ENCODE measurements at regions not wholly inside any gene's neighbourhood (a gene's known extent, or its start where the extent isn't known, plus 50 kb on each side); places are given as distances from the start of the nearest gene placed in this dataset.

DNA sequence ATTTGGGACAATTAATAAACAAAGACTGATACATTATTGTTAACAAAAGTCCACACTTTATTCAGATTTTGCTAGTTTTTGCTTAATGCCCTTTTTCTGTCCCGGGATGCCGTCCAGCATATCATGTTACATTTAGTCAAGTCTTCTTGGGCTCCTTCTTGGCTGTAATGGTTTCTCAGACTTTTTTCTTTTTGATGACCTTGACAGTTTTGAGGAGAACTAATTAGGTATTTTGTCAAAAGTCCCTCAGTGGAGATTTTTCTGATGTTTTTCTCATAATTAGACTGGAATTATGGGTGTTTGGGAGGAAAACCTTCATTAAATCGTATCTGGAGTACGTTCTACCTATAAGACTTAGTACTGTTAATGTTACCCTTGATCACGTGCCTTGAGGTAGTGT lies 177.2 kb downstream of the MCHR2 start:
- WGBS (ENCODE audit: insufficient coverage, low coverage, missing lambda C conversion rate): 0% methylated on average over 5 of the region's 5 CpGs
- Histone ChIP-seq H3K4me1 (replicated peaks in 1 of 2; ENCODE audit: control insufficient read depth in 2 of 2, insufficient read depth in 2 of 2, low read length in 2 of 2) (no peaks in the 10 kb centered on the region), H3K36me3 (ENCODE audit: control insufficient read depth, insufficient read depth, low read length) (no peaks in the 10 kb centered on the region), H3K27me3 (ENCODE audit: control insufficient read depth in 2 of 2, insufficient read depth in 2 of 2, low read length in 2 of 2) (peaks cover 0 to 4% of the 10 kb centered on the region in 2 experiments; a peak in 3 of 5 replicates), H2AFZ (ENCODE audit: low read depth, low read length) (no peak overlapping the region), H3K27ac (ENCODE audit: extremely low read depth, low read depth, low read length) (no peak overlapping the region), H3K79me2 (ENCODE audit: control insufficient read depth, insufficient read depth, low read length) (no peaks in the 10 kb centered on the region), H3K4me3 (no peak overlapping the region), H3K9ac (ENCODE audit: insufficient read depth in 1 of 2, low read depth in 2 of 2, low read length in 2 of 2) (no peak overlapping the region), H3K9me3 (replicated peaks; ENCODE audit: control insufficient read depth, insufficient read depth, low read depth, low read length) (no peaks in the 10 kb centered on the region), H4K20me1 (replicated peaks; ENCODE audit: control insufficient read depth, insufficient read depth, low read length) (no peaks in the 10 kb centered on the region), H3K4me2 (ENCODE audit: insufficient read depth, low read length) (no peak overlapping the region), H3K9me1 (ENCODE audit: control insufficient read depth, insufficient read depth, low read length) (no peaks in the 10 kb centered on the region)
- POLR2A ChIA-PET: no interaction called here
- FAIRE-seq (no peak), ATAC-seq (no peak), DNase-seq (ENCODE audit: extremely low read depth in 1 of 4, low spot score in 3 of 4) (no peak)
- CTCF ChIA-PET (ENCODE audit: low intra/inter-chr PET ratio): no interaction called here
- TF ChIP-seq ZNF316 (IDR thresholded peaks at IDR 0.05) (peak; percentile 60), THRA (IDR thresholded peaks at IDR 0.05) (no peak)
- intact Hi-C loops (cut with micrococcal nuclease): no loop called here
- BruUV-seq (replicated peaks): no TSS peak
- in situ Hi-C loops (cut with MboI): no loop called here

DNA sequence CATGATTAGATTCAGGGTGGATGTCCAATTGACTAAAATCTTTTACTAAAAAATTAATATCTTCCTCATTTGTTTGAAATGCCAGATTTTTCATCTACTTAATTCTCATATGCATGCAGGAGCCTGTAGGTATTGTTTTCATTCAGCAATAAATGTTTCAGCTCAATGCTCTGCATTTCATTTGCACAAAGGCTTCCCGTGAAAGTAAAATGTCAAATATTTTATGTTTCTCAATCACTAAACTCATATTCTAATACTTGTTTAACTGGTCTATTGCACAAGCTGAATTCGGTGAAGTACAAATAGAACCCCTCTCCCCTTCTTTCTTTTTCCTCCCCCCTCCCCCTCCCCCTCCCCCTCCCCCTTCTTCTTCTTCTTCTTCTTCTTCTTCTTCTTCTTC lies 175.9 kb downstream of the MCHR2 start:
- no peaks in the 10 kb centered on the region for H4K20me1 ChIP-seq (replicated peaks; ENCODE audit: control insufficient read depth, insufficient read depth, low read length)
- H3K27ac ChIP-seq (ENCODE audit: extremely low read depth, low read depth, low read length): no peak overlapping the region
- in situ Hi-C loops (cut with MboI) (no loop called here), intact Hi-C loops (cut with micrococcal nuclease) (no loop called here)
- no peaks in the 10 kb centered on the region; a peak in 1 of 5 replicates for H3K4me1 ChIP-seq (replicated peaks in 1 of 2; ENCODE audit: control insufficient read depth in 2 of 2, insufficient read depth in 2 of 2, low read length in 2 of 2)
- CTCF ChIA-PET (ENCODE audit: low intra/inter-chr PET ratio): no interaction called here
- H3K27me3 ChIP-seq (ENCODE audit: control insufficient read depth in 2 of 2, insufficient read depth in 2 of 2, low read length in 2 of 2): peaks cover 0 to 4% of the 10 kb centered on the region in 2 experiments; a peak in 4 of 5 replicates
- POLR2A ChIA-PET: no interaction called here
- 7% methylated on average over 2 of the region's 2 CpGs for WGBS (ENCODE audit: insufficient coverage, low coverage, missing lambda C conversion rate)
- H3K9ac ChIP-seq (ENCODE audit: insufficient read depth in 1 of 2, low read depth in 2 of 2, low read length in 2 of 2): no peak overlapping the region
- no peak overlapping the region for H3K4me2 ChIP-seq (ENCODE audit: insufficient read depth, low read length)
- ATAC-seq (no peak), FAIRE-seq (no peak), DNase-seq (ENCODE audit: extremely low read depth in 1 of 4, low spot score in 3 of 4) (no peak)
- no peak overlapping the region for H2AFZ ChIP-seq (ENCODE audit: low read depth, low read length)
- no peaks in the 10 kb centered on the region for H3K36me3 ChIP-seq (ENCODE audit: control insufficient read depth, insufficient read depth, low read length)
- H3K79me2 ChIP-seq (ENCODE audit: control insufficient read depth, insufficient read depth, low read length): no peaks in the 10 kb centered on the region
- H3K9me3 ChIP-seq (replicated peaks; ENCODE audit: control insufficient read depth, insufficient read depth, low read depth, low read length): no peaks in the 10 kb centered on the region
- BruUV-seq (replicated peaks): no TSS peak
- H3K4me3 ChIP-seq: no peak overlapping the region
- no peaks in the 10 kb centered on the region for H3K9me1 ChIP-seq (ENCODE audit: control insufficient read depth, insufficient read depth, low read length)
- TF ChIP-seq ZNF311 (CRISPR knock-in tag; IDR thresholded peaks at IDR 0.05) (no peak), TARDBP (IDR thresholded peaks at IDR 0.05) (no peak), POLR2AphosphoS5 (IDR thresholded peaks at IDR 0.05; ENCODE audit: control insufficient read depth, insufficient read depth, low read depth, low read length) (no peak), ZNF79 (CRISPR knock-in tag; IDR thresholded peaks at IDR 0.05; ENCODE audit: low read depth) (no peak), RBFOX2 (IDR thresholded peaks at IDR 0.05; ENCODE audit: low read depth, low read length) (no peak), FOXM1 (IDR thresholded peaks at IDR 0.05; ENCODE audit: low read depth) (no peak), FOXM1 (CRISPR knock-in tag; IDR thresholded peaks at IDR 0.05; ENCODE audit: low read depth) (no peak), MBD2 (IDR thresholded peaks at IDR 0.05; ENCODE audit: borderline replicate concordance, low read depth) (no peak), ZBED1 (IDR thresholded peaks at IDR 0.05) (no peak), LCOR (CRISPR knock-in tag; IDR thresholded peaks at IDR 0.05) (no peak), BRF1 (IDR thresholded peaks at IDR 0.05; ENCODE audit: borderline replicate concordance, extremely low read depth, insufficient read length) (no peak)
- TF ChIP-seq, protein P1, sequence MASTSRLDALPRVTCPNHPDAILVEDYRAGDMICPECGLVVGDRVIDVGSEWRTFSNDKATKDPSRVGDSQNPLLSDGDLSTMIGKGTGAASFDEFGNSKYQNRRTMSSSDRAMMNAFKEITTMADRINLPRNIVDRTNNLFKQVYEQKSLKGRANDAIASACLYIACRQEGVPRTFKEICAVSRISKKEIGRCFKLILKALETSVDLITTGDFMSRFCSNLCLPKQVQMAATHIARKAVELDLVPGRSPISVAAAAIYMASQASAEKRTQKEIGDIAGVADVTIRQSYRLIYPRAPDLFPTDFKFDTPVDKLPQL (IDR thresholded peaks at IDR 0.05; ENCODE audit: extremely low read depth, insufficient read length): no peak
- TF ChIP-seq, protein P2, sequence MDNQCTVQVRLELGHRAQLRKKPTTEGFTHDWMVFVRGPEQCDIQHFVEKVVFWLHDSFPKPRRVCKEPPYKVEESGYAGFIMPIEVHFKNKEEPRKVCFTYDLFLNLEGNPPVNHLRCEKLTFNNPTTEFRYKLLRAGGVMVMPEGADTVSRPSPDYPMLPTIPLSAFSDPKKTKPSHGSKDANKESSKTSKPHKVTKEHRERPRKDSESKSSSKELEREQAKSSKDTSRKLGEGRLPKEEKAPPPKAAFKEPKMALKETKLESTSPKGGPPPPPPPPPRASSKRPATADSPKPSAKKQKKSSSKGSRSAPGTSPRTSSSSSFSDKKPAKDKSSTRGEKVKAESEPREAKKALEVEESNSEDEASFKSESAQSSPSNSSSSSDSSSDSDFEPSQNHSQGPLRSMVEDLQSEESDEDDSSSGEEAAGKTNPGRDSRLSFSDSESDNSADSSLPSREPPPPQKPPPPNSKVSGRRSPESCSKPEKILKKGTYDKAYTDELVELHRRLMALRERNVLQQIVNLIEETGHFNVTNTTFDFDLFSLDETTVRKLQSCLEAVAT (IDR thresholded peaks at IDR 0.05): no peak

Measured in K562 (cell line).